DND-41 (cell line): ENCODE measurements at regions not wholly inside any gene's neighbourhood (a gene's known extent, or its start where the extent isn't known, plus 50 kb on each side); places are given as distances from the start of the nearest gene placed in this dataset.
A peak's percentile ranks its signal among the peaks of the same experiment; 100 is the strongest.

Experiments
- ATAC-seq: fragments of 200-7000 bp; cut with Tn5 transposase; 3 replicates; pipeline ENCODE4 v1.9.1; 2021; ENCODE audit warnings: low read depth; ENCODE audit not compliant: insufficient read depth
- DNase-seq: peaks from one replicate; pipeline ENCODE4 v3.0.0-alpha.2; 2020
- H2AFZ ChIP-seq: 2 replicates; pipeline ENCODE4 v1.6.0; 2012; ENCODE audit warnings: low read depth, low read length
- H3K27ac ChIP-seq: 2 replicates; pipeline ENCODE4 v1.5.1; 2012; ENCODE audit warnings: low read length, inconsistent platforms
- H3K27me3 ChIP-seq: fragments of 200-600 bp; sonication (generic); 2 replicates; pipeline ENCODE4 v1.6.0; 2012; ENCODE audit warnings: low read length, mild to moderate bottlenecking, inconsistent platforms; ENCODE audit not compliant: insufficient read depth, poor library complexity
- H3K36me3 ChIP-seq: 2 replicates; pipeline ENCODE4 v1.5.1; 2012; ENCODE audit warnings: low read length, inconsistent platforms; ENCODE audit not compliant: insufficient read depth
- H3K4me1 ChIP-seq: 2 replicates; pipeline ENCODE4 v1.5.1; 2012; ENCODE audit warnings: mild to moderate bottlenecking, low read length; ENCODE audit not compliant: insufficient read depth
- H3K4me2 ChIP-seq: 2 replicates; pipeline ENCODE4 v1.6.0; 2012; ENCODE audit warnings: mild to moderate bottlenecking, moderate library complexity, low read length, inconsistent platforms; ENCODE audit not compliant: insufficient read depth
- H3K4me3 ChIP-seq, 2 experiments: fragments of 200-600 bp in 1 of 2; shearing (Covaris generic) in 1 of 2; 2 replicates each; pipeline ENCODE4 v1.5.1; 2012 to 2016; ENCODE audit warnings: inconsistent platforms in 2 of 2, low read length in 2 of 2, mild to moderate bottlenecking in 2 of 2, low read depth in 1 of 2, moderate library complexity in 1 of 2
- H3K79me2 ChIP-seq: 2 replicates; pipeline ENCODE4 v1.6.0; 2012; ENCODE audit warnings: low read length, inconsistent platforms; ENCODE audit not compliant: insufficient read depth
- H3K9ac ChIP-seq: 2 replicates; pipeline ENCODE4 v1.6.0; 2012; ENCODE audit warnings: low read depth, mild to moderate bottlenecking, inconsistent platforms, low read length, moderate library complexity
- H3K9me3 ChIP-seq: 2 replicates; pipeline ENCODE4 v1.5.1; 2012; ENCODE audit warnings: low read length, moderate library complexity, mild to moderate bottlenecking, inconsistent platforms; ENCODE audit not compliant: insufficient read depth, severe bottlenecking
- H4K20me1 ChIP-seq: 2 replicates; pipeline ENCODE4 v1.6.0; 2012; ENCODE audit warnings: low read length; ENCODE audit not compliant: insufficient read depth
- EZH2 ChIP-seq: IDR thresholded peaks from 3 replicates; pipeline ENCODE4 v1.6.1; 2012; ENCODE audit warnings: borderline replicate concordance, low read depth, mild to moderate bottlenecking, moderate library complexity, low read length, inconsistent platforms; ENCODE audit not compliant: severe bottlenecking
- TF ChIP-seq, protein P1 (sequence below): IDR thresholded peaks from 2 replicates; pipeline ENCODE4 v1.5.1; 2012; ENCODE audit warnings: borderline replicate concordance, low read length, moderate library complexity, mild to moderate bottlenecking; ENCODE audit not compliant: poor library complexity, severe bottlenecking; ENCODE audit errors: extremely low read depth

DNA sequence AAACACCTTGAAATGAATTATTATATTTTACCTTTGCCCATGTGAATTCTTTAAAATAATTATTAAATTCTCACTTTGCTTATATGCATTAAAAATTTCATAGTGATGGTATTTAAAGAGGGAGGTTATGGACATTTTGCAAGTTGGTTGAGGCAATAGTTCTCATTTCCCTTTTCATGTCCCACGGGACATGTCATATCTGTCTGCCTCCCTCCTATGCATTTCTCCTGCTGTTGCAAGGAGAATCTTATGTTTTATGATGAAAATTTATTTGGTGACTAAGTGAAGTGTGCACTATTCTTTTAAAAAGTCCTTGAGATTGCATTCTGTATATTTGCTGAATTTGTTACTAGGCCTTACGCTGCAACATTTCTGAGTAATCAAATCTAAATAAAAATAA is 67.2 kb downstream of the UTRN start:
- Histone ChIP-seq H2AFZ (no peak overlapping the region), H3K4me3 (peak overlapping the region; percentile 13 to 54; a peak in 2 of 4 replicates), H3K9ac (peak overlapping the region; percentile 61), H3K4me2 (peak overlapping the region; percentile 82), H3K4me1 (peaks cover 69% of the 10 kb centered on the region), H3K79me2 (peaks cover 96% of the 10 kb centered on the region), H3K9me3 (no peaks in the 10 kb centered on the region), H3K27ac (peak overlapping the region; percentile 92), H4K20me1 (no peaks in the 10 kb centered on the region), H3K36me3 (no peaks in the 10 kb centered on the region), H3K27me3 (no peaks in the 10 kb centered on the region)
- ATAC-seq (no peak), DNase-seq (no peak)
- TF ChIP-seq, protein P1, sequence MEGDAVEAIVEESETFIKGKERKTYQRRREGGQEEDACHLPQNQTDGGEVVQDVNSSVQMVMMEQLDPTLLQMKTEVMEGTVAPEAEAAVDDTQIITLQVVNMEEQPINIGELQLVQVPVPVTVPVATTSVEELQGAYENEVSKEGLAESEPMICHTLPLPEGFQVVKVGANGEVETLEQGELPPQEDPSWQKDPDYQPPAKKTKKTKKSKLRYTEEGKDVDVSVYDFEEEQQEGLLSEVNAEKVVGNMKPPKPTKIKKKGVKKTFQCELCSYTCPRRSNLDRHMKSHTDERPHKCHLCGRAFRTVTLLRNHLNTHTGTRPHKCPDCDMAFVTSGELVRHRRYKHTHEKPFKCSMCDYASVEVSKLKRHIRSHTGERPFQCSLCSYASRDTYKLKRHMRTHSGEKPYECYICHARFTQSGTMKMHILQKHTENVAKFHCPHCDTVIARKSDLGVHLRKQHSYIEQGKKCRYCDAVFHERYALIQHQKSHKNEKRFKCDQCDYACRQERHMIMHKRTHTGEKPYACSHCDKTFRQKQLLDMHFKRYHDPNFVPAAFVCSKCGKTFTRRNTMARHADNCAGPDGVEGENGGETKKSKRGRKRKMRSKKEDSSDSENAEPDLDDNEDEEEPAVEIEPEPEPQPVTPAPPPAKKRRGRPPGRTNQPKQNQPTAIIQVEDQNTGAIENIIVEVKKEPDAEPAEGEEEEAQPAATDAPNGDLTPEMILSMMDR: no peak
- no peak for TF ChIP-seq EZH2

- no peak for ATAC-seq
- peak overlapping the region; percentile 44 for H3K27ac ChIP-seq
- H3K27me3 ChIP-seq: no peaks in the 10 kb centered on the region
- H2AFZ ChIP-seq: no peak overlapping the region
- peaks cover 53% of the 10 kb centered on the region for H3K4me1 ChIP-seq
- H3K36me3 ChIP-seq: no peaks in the 10 kb centered on the region
- no peak overlapping the region for H3K4me3 ChIP-seq
- no peaks in the 10 kb centered on the region for H4K20me1 ChIP-seq
- H3K79me2 ChIP-seq: peaks cover 96% of the 10 kb centered on the region
- H3K4me2 ChIP-seq: no peak overlapping the region
- H3K9ac ChIP-seq: no peak overlapping the region
- no peaks in the 10 kb centered on the region for H3K9me3 ChIP-seq
- TF ChIP-seq, protein P1: no peak
- no peak for TF ChIP-seq EZH2
- no peak for DNase-seq
Observed at GRCh38 chr6:144353871-144354314, 68.8 kb downstream of the UTRN start.

GRCh38 chr6:144359783-144360182 is 74.6 kb downstream of the UTRN start:
- Histone ChIP-seq H4K20me1 (no peaks in the 10 kb centered on the region), H3K79me2 (peaks cover 99% of the 10 kb centered on the region), H3K4me1 (no peaks in the 10 kb centered on the region), H3K4me3 (no peak overlapping the region), H3K27me3 (no peaks in the 10 kb centered on the region), H3K27ac (no peak overlapping the region), H3K36me3 (no peaks in the 10 kb centered on the region), H3K9me3 (no peaks in the 10 kb centered on the region), H3K9ac (no peak overlapping the region), H3K4me2 (no peak overlapping the region), H2AFZ (no peak overlapping the region)
- no peak for TF ChIP-seq EZH2
- TF ChIP-seq, protein P1: no peak
- ATAC-seq (no peak), DNase-seq (no peak)

DNA sequence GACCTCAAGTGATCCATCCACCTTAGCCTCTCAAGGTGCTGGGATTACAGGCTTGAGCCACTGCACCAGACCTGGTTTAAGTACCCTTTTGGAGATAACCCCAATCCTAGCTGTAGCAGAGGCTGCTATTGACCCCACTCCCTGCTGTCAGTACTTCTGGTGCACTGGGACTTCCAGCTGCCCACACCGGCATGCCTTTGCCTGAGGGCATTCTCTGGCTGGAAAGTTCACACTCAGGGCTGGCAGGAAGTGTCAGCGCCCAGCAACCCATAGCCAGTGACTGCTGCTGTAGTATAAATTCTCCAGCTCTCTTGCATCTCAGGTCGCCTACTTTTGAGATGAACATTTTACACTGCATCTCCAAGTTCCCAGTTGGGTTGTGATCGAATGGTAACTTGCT is 75.3 kb downstream of the UTRN start:
- TF ChIP-seq EZH2: no peak
- TF ChIP-seq, protein P1: no peak
- H2AFZ ChIP-seq: no peak overlapping the region
- no peaks in the 10 kb centered on the region for H3K27me3 ChIP-seq
- H4K20me1 ChIP-seq: no peaks in the 10 kb centered on the region
- H3K4me2 ChIP-seq: no peak overlapping the region
- no peak overlapping the region for H3K27ac ChIP-seq
- DNase-seq: no peak
- no peak for ATAC-seq
- no peaks in the 10 kb centered on the region for H3K4me1 ChIP-seq
- H3K4me3 ChIP-seq: no peak overlapping the region
- H3K79me2 ChIP-seq: peaks cover 99% of the 10 kb centered on the region
- H3K9me3 ChIP-seq: no peaks in the 10 kb centered on the region
- no peaks in the 10 kb centered on the region for H3K36me3 ChIP-seq
- H3K9ac ChIP-seq: no peak overlapping the region
